Activated CD4-positive, alpha-beta T cell treated with anti-CD3 and anti-CD28 coated beads for 1 hour (primary cell): ENCODE measurements at regions not wholly inside any gene's neighbourhood (a gene's known extent, or its start where the extent isn't known, plus 50 kb on each side); places are given as distances from the start of the nearest gene placed in this dataset.

Experiments
- DNase-seq: peaks from one replicate; pipeline ENCODE4 v3.0.0-alpha.2; 2020

GRCh38 chr11:32279672-32280071, 155.7 kb downstream of the WT1 start:
- DNase-seq: no peak

GRCh38 chr11:32280339-32280738, 155.0 kb downstream of the WT1 start:
- DNase-seq: no peak

GRCh38 chr11:32288276-32288675, 147.1 kb downstream of the WT1 start:
- DNase-seq: no peak

DNA sequence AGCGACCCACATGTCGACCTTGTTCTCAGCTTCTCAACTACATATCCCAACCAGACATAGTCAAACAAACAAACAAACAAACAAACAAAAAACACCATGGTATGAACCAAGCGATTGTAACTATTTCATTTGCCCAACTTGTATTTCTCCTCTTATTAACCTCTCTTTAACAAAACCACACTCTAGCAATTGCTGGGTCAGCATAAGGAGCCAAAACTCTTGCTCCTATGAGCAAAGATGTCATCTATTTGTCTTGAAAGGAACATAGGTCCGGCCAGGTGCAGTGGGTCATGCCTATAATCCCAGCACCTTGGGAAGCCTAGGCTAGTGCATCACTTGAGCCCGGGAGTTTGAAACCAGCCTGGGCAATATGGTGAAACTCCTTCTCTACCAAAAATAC, 145.6 kb downstream of the WT1 start:
- DNase-seq: no peak

DNA sequence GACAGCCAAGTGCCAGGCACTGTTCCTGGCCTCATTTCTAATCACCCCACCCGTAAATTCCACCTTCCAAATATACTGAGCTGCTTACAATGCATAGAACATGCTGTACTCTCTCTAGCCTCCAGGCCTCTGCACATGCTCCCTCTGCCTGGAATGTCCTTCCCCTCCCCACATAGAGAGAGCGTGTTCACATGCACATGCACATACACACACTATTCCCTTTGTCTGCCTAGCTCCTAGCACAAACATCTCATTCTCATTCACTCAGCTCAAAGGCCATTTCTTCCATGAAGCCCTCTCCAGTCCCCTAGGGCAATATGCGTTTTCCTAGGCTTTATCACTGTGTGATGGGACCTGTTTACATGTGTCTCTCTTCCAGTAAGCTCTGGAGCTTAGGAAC, 144.6 kb downstream of the WT1 start:
- DNase-seq: no peak

DNA sequence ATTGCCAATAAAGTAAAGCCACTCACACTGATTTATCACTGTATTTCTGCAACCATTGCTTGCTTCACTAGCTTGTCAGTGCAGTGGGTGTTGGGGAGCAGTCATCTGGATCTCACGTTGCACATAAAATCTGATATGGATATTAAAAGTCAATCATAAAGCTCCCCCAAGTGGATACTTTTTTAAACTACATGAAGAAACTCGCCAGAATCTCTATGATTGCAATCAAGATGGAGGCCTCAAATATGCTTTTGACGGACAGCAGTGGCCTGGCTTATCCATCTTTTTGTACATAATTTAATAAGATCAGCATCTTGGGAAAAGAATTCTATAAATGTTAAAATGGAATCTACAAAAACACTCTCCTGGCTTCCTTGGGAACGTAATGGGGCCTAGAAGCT, 137.7 kb downstream of the WT1 start:
- DNase-seq: no peak

DNA sequence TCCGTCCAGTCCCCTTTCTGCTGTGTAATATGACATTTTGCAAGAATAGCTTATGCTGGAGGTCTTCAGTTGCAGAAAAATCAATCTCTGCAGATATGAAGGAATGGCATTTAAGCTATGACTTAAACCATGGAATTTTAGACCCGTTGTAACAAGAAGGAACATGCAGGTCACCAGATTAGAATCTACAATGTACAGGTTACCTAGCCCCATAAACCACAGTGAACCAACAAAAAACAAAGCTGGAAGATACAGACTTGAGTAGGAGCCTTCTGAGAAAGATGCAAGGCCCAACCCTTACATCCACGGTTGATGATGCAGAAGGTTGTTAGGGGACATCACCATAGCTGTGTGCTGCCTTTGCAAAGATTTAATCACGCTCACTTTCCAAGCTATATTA, 132.5 kb downstream of the WT1 start:
- DNase-seq: no peak

GRCh38 chr11:32304521-32304920, 130.8 kb downstream of the WT1 start:
- no peak for DNase-seq

DNA sequence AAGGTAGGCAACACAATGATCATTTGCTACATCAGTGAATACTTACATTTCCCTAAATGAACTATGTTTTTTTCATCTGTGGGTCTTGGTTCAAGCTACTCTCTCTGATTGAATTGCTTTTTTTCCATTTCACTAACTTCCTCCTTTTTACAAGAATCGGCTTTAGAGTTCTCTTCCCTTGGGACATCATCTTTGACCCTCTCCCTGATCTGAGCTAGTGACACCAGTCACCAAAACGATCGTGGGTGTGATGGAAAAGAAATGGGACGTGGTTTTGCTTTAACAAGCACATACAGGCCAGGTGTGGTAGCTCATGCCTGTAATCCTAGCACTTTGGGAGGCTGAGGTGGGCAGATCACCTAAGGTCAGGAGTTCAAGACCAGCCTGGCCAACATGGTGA, 129.9 kb downstream of the WT1 start:
- no peak for DNase-seq

DNA sequence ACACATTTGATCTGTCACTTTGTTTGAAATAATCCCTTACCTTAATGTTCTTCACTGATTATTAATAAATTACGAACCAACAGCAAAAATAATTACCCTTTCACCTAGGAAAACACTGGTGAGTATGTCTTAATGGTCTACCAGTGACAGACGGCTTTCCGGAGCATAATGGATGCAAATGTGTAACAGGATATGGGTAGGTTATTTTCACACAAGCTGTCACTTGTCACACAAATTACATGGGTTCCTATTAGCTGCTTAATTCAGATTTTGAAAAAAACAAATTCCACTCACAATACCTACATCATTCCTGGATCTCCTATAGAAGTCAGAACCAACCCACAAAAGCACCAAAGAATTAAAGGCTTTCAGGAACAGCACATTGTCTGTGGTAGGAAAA, 127.9 kb downstream of the WT1 start:
- DNase-seq: no peak

DNA sequence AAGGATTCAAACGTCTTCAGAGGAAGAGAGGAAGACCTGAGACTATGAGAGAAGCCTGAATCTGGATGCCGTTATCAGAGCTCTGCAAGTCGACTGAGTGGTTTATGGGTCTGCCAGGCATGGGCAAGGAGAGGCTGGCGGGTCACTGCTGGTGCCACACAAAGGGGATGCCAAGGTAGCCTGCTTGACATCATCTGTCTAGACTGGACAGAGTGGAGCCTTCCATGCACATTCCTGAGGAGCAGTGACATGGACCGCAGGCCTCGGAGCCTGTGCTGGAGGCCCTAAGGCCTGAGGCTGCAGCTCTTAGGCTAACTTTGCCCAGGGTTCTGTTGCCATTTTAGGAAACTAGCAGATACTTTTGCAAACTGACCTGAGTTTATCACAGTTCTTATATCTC, 127.4 kb downstream of the WT1 start:
- DNase-seq: no peak

DNA sequence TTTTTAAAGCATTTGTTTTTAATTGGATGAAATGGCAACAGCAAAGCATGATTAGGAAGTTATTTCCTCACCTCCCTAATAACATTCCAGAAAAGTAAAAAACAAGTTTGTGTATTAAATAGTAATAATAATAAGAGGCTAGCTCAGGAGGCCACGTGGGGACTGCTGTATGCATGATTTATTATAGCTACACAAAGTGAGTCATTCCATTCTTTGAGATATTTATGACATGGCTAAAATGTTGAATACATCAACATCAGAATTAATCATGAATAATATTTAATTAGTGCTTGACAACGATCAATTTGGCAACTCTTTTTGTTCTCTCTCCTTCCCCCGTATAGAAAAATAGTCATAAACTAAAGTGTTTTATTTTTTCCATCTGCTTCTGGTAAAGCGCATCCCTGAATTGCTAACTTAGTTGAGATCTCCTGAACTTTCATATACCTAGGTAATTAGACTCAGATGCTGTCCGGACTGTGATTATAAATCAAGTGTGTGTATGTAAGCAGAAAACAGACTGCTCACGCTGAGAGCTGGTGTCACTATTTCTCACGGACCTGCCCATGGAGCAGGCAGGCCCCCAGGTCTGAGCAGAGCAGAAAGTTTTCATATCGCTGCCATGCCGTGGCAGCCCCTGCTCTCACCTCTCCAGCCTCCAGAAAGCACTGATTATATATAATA, 125.7 kb downstream of the WT1 start:
- no peak for DNase-seq

- no peak for DNase-seq
Measured at GRCh38 chr11:32310214-32310601, 125.1 kb downstream of the WT1 start.

DNA sequence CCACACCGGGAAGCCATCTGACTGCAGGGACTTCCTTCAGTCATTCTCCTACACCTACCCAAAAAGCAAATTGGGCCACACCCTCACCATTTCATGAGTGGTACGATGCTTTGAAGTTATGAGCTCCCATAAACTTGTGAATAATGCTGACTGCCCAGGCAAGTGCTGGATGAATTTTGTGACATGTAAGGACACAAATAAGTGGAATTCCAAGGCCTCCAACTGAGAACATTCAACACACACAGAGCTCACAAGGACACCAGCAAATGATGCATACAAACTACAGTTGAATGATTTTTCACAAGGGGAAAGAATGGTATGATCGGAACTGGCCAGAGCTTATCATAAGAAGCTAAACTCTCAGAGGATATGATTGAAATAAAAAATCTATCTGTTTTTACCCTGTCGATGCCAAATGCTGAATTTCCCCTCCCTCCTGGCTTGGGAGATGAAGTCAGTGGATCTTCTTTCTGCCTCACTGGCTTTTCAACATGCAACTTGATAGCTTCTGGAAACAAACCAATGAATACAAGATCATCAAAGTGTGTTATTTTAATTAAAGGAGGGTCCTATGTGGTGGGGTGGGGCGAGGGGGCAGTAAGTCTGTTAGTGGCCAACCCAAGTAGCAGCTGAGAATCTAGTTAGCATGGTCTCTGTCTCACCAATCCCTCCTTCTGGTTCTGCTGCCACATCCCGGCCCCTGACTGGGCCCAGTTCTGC, 123.8 kb downstream of the WT1 start:
- no peak for DNase-seq

DNA sequence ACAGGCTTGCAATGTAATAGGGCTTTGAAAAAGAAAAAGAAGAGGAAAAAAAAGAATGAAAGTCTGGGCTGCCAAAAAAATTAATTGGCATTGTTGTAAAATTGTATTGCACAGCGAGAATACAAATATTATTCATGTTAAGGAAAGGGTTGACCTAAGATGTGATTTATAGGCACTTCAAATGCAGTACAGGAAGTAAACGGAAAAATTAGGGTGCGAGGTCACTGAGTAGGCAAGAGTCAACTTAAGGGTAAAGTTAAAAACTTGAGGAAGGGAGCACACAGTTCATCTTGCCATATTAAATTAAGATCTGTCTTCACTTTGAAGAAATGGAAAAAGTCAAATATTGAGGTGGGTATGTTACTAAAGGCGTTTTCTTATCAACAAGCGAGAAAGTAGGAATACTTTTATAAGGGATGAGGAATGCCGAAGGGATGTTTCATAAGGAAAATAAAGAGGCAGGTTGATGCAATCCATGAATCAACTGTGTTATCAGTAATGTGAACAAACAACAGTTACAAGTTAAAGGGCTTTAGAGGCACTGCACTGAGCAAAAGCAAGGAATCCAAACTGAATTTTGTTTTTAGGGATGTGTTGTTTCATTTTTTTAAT, 123.0 kb downstream of the WT1 start:
- DNase-seq: no peak

GRCh38 chr11:32312865-32313403, 122.4 kb downstream of the WT1 start:
- no peak for DNase-seq

DNA sequence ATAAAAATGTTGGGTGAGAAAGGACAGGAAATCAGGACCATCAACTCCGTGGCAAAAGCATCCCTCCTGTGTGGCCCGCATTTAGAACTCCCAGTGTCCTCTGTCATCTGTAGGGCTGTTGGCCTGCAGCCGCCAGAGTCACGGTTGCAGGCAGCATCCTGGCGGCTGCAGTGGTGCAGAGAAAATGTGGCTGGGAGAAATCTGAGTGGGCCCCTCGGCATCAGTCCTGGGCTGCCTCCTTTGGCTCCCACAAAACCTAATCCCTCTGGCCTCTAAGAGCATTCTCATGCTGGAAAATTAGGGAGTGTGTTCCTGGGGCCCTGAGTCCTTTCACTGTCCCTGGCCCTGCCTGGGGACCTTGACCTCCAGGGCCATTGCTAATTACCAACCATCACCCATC, 121.9 kb downstream of the WT1 start:
- DNase-seq: no peak

DNA sequence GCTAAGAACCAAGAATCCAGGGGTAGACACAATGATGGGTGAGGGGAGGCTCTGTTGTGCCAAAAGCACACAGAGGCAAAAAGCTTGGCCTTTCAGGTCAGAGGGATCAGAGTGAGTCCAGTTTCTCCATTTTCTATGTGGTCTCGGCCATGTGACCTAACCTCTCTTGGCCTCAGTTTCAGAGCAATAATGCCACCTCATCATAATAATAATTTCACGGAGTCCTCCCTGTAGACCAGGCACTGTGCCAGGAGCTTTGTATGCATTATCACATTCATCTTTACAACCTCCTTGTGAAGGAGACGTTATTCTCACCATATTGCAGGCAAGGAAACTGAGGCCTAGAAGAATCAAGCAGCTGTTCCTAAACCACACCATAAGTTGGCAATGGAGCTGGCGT, 120.2 kb downstream of the WT1 start:
- DNase-seq: no peak

GRCh38 chr11:32316232-32316631, 119.1 kb downstream of the WT1 start:
- no peak for DNase-seq

DNA sequence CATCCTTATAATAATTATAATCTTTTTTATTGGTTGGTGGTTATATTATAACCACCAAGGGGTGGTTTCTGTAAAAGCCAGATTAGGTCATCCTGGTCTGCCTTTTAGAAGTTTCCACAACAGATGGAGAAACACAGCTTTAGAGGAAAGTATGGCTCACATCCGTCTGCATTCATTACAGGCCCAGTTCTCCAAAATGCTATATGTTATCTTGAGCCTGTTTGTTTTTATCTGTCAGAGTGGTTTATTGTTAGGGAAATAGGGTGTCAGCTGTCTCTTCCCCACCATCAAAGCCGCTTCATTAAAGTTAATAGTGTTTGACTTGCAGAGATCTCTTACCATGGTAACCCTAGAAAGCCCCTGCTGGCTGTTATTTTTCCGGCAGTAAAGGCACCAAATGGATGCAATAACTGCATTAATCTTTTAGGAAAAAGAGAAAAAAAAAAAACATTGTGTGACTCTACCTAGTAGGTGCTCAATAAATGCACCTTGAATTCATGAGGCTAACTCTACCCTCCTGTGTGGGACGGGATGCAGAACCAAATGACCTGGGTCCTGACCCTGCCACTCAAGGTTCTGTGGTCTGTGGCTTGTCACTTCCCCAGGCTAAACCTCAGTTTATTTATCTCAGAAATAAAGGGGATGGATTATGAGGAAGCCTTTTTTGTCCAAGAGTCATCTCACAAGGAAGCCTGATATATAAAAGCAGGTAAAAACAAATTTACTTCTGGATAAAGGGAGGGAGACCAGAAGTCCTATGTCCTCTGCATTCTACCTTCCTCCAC, 118.3 kb downstream of the WT1 start:
- DNase-seq: no peak

- no peak for DNase-seq
Measured at GRCh38 chr11:32317643-32318042, 117.7 kb downstream of the WT1 start.

DNA sequence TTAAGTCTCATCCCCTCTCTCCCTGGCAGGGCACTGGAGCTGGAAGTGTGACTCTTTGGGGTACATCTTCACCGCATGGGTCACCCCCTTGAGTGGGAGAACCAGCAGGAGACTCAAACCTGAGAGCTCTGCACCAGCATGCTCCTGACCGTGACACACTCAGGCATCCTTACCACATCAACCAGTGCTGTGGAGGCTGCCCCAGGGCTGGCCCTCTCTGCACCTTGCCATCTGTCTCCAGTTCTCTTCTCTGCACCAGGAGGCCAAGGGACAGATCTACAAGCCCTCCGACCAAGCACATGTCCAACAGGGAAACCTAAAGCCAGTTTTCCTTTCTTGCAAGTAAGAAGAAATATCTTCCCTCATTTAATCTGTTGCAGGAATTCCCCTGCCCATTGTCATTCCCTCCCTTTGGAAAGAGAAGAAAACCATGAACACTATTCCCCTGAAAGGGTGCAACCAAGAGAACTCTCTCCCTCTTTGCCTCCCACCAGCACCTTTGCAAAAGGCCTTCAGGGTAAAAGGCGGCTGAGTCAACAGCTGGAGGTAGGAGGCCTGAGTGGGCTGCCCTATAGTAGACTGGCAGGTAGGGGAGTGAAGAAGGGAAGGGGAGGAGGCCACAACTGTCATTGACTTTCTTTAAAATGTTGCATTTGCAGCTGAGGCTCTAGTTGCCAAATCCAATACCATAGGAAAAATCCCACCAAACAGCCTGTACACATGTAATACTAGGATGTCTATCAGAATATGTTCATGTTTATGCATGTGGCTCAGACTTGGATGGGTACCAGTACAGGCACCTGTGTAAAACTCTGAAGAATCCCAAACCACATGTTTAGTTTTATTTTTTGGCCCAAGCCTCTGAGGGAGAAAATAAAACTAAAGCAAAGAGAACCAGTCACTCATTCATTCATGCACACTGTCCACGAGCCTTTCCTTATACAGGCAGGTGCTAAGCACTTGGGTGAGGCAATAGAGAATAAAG, 117.0 kb downstream of the WT1 start:
- no peak for DNase-seq
